NB4 (cell line): ENCODE measurements at regions not wholly inside any gene's neighbourhood (a gene's known extent, or its start where the extent isn't known, plus 50 kb on each side); places are given as distances from the start of the nearest gene placed in this dataset.

Source experiments
- DNase-seq: peaks from one replicate; pipeline ENCODE4 v3.0.0; 2010; ENCODE audit warnings: low read depth
- H3K4me3 ChIP-seq: one replicate; pipeline ENCODE4 v1.5.1; 2011; ENCODE audit warnings: mild to moderate bottlenecking, low read depth, low read length, moderate library complexity
- MYC ChIP-seq: IDR thresholded peaks from 2 replicates; pipeline ENCODE4 v1.6.1; 2011; ENCODE audit warnings: low read depth, low read length
- POLR2A ChIP-seq: IDR thresholded peaks from 2 replicates; pipeline ENCODE4 v1.6.1; 2011; ENCODE audit warnings: mild to moderate bottlenecking; ENCODE audit not compliant: insufficient read length; ENCODE audit errors: extremely low read depth
- TF ChIP-seq, protein P1 (sequence below): IDR thresholded peaks from one replicate; pipeline ENCODE4 v1.5.1; 2012; ENCODE audit warnings: low read depth, low read length
- TF ChIP-seq, protein P2 (sequence below): IDR thresholded peaks from 2 replicates; pipeline ENCODE4 v1.6.1; 2011; ENCODE audit warnings: low read depth, low read length

DNA sequence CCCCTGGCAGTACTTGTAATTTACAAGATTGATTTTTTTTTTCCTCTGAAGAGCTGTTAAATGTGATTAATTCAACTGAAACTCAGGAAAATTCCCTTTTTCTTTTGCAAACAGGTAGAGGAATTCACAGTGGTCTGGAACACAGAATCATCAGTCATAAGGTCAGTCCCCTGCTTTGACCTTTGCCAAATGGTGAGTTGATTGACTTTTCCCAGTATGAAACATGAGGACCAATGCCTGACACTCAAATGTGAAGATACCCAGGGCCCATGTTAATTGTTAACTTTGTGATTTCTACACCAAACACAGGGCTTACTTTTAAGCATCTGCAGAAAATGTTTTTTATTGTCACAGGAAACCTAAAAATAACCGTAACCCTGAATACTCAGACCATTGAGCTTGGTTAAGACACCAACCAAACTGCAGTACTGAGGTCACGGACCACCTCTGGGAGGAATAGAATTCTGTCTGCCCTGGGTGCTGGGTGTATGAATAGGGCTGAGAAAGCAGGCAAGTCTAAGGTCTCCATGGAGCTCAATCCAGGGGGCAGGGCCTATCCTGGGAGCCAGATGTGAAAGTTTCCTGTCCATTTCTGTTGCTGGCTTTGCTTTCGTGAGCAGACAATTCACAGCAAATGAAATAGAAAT lies 192.4 kb downstream of the TMX1 start:
- no peak for DNase-seq
- TF ChIP-seq MYC (no peak), POLR2A (no peak)
- TF ChIP-seq, protein P1, sequence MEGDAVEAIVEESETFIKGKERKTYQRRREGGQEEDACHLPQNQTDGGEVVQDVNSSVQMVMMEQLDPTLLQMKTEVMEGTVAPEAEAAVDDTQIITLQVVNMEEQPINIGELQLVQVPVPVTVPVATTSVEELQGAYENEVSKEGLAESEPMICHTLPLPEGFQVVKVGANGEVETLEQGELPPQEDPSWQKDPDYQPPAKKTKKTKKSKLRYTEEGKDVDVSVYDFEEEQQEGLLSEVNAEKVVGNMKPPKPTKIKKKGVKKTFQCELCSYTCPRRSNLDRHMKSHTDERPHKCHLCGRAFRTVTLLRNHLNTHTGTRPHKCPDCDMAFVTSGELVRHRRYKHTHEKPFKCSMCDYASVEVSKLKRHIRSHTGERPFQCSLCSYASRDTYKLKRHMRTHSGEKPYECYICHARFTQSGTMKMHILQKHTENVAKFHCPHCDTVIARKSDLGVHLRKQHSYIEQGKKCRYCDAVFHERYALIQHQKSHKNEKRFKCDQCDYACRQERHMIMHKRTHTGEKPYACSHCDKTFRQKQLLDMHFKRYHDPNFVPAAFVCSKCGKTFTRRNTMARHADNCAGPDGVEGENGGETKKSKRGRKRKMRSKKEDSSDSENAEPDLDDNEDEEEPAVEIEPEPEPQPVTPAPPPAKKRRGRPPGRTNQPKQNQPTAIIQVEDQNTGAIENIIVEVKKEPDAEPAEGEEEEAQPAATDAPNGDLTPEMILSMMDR = no peak
- TF ChIP-seq, protein P2, sequence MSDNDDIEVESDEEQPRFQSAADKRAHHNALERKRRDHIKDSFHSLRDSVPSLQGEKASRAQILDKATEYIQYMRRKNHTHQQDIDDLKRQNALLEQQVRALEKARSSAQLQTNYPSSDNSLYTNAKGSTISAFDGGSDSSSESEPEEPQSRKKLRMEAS = no peak
- H3K4me3 ChIP-seq = no peak overlapping the region

DNA sequence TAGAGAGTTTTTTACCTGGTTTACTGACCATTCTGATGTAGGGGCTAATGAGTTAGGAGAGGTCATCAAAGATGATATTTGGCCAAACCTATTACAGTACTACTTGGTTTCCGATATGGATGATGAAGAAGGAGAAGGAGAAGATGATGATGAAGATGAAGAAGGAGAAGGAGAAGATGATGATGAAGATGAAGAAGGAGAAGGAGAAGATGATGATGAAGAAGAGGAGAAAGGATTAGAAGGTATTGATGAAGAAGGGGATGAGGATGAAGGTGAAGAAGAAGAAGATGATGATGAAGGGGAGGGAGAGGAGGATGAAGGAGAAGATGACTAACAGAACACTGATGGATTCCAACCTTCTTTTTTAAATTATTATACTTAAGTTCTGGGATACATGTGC lies 196.6 kb downstream of the TMX1 start:
- H3K4me3 ChIP-seq = no peak overlapping the region
- no peak for TF ChIP-seq POLR2A
- TF ChIP-seq, protein P1 = no peak
- no peak for DNase-seq

DNA sequence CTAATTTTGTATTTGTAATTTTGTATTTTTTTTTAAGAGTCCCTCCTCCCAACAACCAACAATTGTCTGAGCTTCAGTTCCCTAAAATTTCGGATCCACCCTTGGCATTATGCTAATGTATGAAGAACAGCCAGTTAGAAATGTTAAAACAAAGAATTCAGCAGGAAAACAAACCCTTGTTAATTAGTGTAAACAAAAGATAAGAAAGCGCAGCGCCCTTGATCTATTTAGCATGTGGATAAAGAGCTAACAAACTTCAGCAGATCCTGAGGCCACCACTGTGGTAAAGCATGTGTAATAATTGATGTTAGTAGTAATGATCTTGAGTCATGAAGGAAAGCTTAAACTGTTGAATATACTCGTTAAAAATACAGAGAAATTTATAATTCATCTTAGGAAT lies 199.8 kb downstream of the TMX1 start:
- TF ChIP-seq MYC (no peak), POLR2A (no peak)
- TF ChIP-seq, protein P2 = no peak
- TF ChIP-seq, protein P1 = no peak
- no peak for DNase-seq
- no peak overlapping the region for H3K4me3 ChIP-seq

DNA sequence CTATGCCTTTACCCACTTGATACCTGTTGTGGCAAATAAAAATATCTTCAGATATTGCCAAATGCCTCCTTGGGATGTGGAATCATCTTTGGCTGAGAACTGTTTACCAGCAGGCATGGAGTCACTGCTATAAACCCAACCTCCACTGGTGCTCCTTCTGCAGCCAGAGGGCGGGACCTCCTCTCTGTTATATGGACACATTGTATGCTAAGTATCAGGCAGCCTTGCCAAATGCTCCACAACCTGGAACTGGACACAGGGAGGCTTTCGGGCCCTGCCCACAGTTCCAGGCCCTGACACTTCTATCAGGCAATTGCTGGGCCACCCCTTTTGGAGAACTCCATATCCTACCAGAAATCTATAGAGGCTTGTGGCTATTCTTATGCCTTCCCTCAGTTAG lies 201.0 kb downstream of the TMX1 start:
- DNase-seq = no peak
- no peak overlapping the region for H3K4me3 ChIP-seq
- TF ChIP-seq, protein P1 = no peak
- TF ChIP-seq POLR2A (no peak), MYC (no peak)
- TF ChIP-seq, protein P2 = no peak

DNA sequence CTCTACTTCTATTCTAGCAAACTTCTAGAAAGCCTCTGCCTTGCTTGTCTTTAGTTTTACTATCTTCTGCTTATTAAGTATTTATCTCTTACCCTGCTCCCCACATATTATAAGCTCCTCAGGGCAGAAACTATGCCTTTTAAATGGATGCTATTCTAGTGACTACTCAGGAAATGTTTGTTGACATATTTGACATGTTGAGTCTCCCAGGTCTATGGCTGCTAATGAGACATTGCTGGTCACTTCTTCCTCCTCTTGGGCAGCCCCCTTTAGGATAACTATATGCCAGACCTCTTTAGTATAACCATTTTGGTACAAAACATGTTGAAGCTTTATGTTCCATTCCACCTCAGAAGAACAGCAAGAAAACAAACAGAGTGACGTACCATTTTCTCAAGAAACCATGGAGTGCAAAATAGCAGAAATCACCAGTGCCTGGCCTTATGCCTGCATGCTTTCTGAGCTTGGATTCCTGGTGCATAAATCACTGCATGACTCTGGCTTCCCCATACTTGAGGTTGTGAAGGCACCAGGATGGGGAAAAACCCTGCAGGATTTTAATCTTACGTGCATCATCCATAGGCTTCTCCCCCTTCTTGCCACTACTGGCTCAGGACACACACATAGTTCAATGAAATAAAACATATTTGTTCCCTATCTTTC lies 202.6 kb downstream of the TMX1 start:
- TF ChIP-seq POLR2A (no peak), MYC (no peak)
- TF ChIP-seq, protein P2 = no peak
- TF ChIP-seq, protein P1 = no peak
- no peak for DNase-seq
- no peak overlapping the region for H3K4me3 ChIP-seq
